Endodermal cell (in vitro differentiated cells): ENCODE measurements at regions not wholly inside any gene's neighbourhood (a gene's known extent, or its start where the extent isn't known, plus 50 kb on each side); places are given as distances from the start of the nearest gene placed in this dataset.

Source experiments
- DNase-seq: peaks from one replicate; pipeline ENCODE4 v3.0.0-alpha.2; 2017
- H3K27ac ChIP-seq: 2 replicates; pipeline ENCODE4 v1.5.1; 2013; ENCODE audit warnings: mild to moderate bottlenecking, low read depth, low read length, moderate library complexity
- H3K27me3 ChIP-seq: 2 replicates; pipeline ENCODE4 v1.6.1; 2013; ENCODE audit warnings: mild to moderate bottlenecking, low read length, moderate library complexity; ENCODE audit not compliant: insufficient read depth, control insufficient read depth, poor library complexity, severe bottlenecking
- H3K36me3 ChIP-seq: 2 replicates; pipeline ENCODE4 v1.7.0; 2013; ENCODE audit warnings: mild to moderate bottlenecking, low read length, moderate library complexity; ENCODE audit not compliant: control insufficient read depth, insufficient read depth
- H3K4me1 ChIP-seq: one replicate; pipeline ENCODE4 v1.7.0; 2013; ENCODE audit warnings: low read length; ENCODE audit not compliant: control insufficient read depth, insufficient read depth
- H3K4me3 ChIP-seq: 2 replicates; pipeline ENCODE4 v1.5.1; 2013; ENCODE audit warnings: mild to moderate bottlenecking, low read length, moderate library complexity
- H3K9ac ChIP-seq: 2 replicates; pipeline ENCODE4 v1.6.1; 2013; ENCODE audit warnings: mild to moderate bottlenecking, low read length, moderate library complexity; ENCODE audit not compliant: poor library complexity, severe bottlenecking; ENCODE audit errors: extremely low read depth
- H3K9me3 ChIP-seq: 2 replicates; pipeline ENCODE4 v1.6.1; 2013; ENCODE audit warnings: mild to moderate bottlenecking, low read length, moderate library complexity; ENCODE audit not compliant: control insufficient read depth
- H3K27ac Mint-ChIP-seq: 2 replicates; pipeline ENCODE4 v1.8.0; 2020; ENCODE audit warnings: mixed read lengths
- H3K27me3 Mint-ChIP-seq: 2 replicates; pipeline ENCODE4 v1.8.0; 2021; ENCODE audit warnings: mild to moderate bottlenecking, mixed read lengths; ENCODE audit not compliant: insufficient read depth
- H3K36me3 Mint-ChIP-seq: 2 replicates; pipeline ENCODE4 v1.8.0; 2020; ENCODE audit warnings: low read depth, mixed read lengths
- H3K4me1 Mint-ChIP-seq: 2 replicates; pipeline ENCODE4 v1.8.0; 2020; ENCODE audit warnings: mixed read lengths
- H3K4me3 Mint-ChIP-seq: 2 replicates; pipeline ENCODE4 v1.8.0; 2020; ENCODE audit warnings: mild to moderate bottlenecking, moderate library complexity, mixed read lengths
- H3K9me3 Mint-ChIP-seq: 2 replicates; pipeline ENCODE4 v1.8.0; 2020; ENCODE audit warnings: mild to moderate bottlenecking, mixed read lengths
- WGBS, 2 experiments: methylation state at CpG; one replicate each; pipeline versions ENCODE4 v1.1.5 to v1.1.7; 2013; ENCODE audit warnings: missing lambda C conversion rate in 2 of 2, mixed read lengths in 1 of 2; ENCODE audit not compliant: insufficient coverage in 1 of 2, insufficient read length in 1 of 2; 5-methylcytosine and 5-hydroxymethylcytosine counted together
- TF ChIP-seq, protein P1 (sequence below): fragments of 200-600 bp; sonication (generic); conservative IDR thresholded peaks from 2 replicates; pipeline ENCODE4 v1.5.0; 2021; ENCODE audit warnings: antibody characterized with exemption, mild to moderate bottlenecking

DNA sequence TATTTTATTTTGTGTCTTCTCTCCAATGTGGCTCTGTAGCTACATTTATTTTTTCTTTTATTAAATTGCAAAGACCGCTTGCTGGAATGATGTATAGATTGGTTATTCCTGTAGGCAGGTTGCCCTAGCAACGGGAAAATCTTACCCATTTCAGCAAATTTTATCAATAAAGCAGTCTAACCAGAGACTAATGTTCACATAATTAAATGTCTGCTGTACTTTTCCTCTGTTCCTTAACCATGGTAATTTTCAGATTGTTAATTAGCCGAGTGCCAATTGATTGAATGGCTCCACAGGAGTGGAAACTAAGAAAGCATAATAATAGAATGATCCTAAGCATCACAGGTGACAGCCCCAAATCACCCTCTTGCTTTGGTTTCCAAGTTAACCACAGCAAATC lies 134.8 kb downstream of the BASP1 start:
- TF ChIP-seq, protein P1, sequence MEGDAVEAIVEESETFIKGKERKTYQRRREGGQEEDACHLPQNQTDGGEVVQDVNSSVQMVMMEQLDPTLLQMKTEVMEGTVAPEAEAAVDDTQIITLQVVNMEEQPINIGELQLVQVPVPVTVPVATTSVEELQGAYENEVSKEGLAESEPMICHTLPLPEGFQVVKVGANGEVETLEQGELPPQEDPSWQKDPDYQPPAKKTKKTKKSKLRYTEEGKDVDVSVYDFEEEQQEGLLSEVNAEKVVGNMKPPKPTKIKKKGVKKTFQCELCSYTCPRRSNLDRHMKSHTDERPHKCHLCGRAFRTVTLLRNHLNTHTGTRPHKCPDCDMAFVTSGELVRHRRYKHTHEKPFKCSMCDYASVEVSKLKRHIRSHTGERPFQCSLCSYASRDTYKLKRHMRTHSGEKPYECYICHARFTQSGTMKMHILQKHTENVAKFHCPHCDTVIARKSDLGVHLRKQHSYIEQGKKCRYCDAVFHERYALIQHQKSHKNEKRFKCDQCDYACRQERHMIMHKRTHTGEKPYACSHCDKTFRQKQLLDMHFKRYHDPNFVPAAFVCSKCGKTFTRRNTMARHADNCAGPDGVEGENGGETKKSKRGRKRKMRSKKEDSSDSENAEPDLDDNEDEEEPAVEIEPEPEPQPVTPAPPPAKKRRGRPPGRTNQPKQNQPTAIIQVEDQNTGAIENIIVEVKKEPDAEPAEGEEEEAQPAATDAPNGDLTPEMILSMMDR = no peak
- Mint-ChIP-seq H3K9me3 (peaks cover under 1% of the 10 kb centered on the region), H3K4me3 (no peak overlapping the region), H3K27me3 (no peaks in the 10 kb centered on the region), H3K4me1 (no peaks in the 10 kb centered on the region), H3K27ac (no peak overlapping the region), H3K36me3 (no peaks in the 10 kb centered on the region)
- H3K36me3 ChIP-seq = no peaks in the 10 kb centered on the region
- H3K27me3 ChIP-seq = no peaks in the 10 kb centered on the region
- no peaks in the 10 kb centered on the region for H3K4me1 ChIP-seq
- no peak for DNase-seq
- H3K4me3 ChIP-seq = no peak overlapping the region
- H3K9ac ChIP-seq = no peak overlapping the region
- H3K27ac ChIP-seq = no peak overlapping the region
- peaks cover under 1% of the 10 kb centered on the region for H3K9me3 ChIP-seq
- WGBS, 2 experiments = 46% methylated on average over 2 of the region's 3 CpGs; no CpG with 5 or more reads in 1 of the 2 experiments

GRCh38 chr5:17354265-17354664 lies 136.8 kb downstream of the BASP1 start:
- no peak overlapping the region for H3K27ac Mint-ChIP-seq
- no peaks in the 10 kb centered on the region for H3K4me1 ChIP-seq
- whole genome bisulfite sequencing, 2 experiments = 96 to 99% methylated on average over 20 to 32 of the region's 32 CpGs
- no peaks in the 10 kb centered on the region for H3K27me3 ChIP-seq
- H3K9me3 ChIP-seq = peaks cover 5% of the 10 kb centered on the region
- no peaks in the 10 kb centered on the region for H3K27me3 Mint-ChIP-seq
- H3K9ac ChIP-seq = no peak overlapping the region
- H3K36me3 ChIP-seq = no peaks in the 10 kb centered on the region
- H3K36me3 Mint-ChIP-seq = no peaks in the 10 kb centered on the region
- no peak for DNase-seq
- no peaks in the 10 kb centered on the region for H3K4me1 Mint-ChIP-seq
- H3K27ac ChIP-seq = no peak overlapping the region
- no peak overlapping the region for H3K4me3 ChIP-seq
- H3K9me3 Mint-ChIP-seq = peaks cover 4% of the 10 kb centered on the region
- no peak overlapping the region for H3K4me3 Mint-ChIP-seq
- TF ChIP-seq, protein P1 = no peak

- WGBS, 2 experiments = 73% methylated on average over 2 of the region's 3 CpGs; no CpG with 5 or more reads in 1 of the 2 experiments
- peaks cover 4% of the 10 kb centered on the region for H3K9me3 Mint-ChIP-seq
- H3K27me3 Mint-ChIP-seq = peaks cover 7% of the 10 kb centered on the region
- Histone ChIP-seq H3K27me3 (no peaks in the 10 kb centered on the region), H3K4me3 (no peak overlapping the region), H3K9me3 (peaks cover 5% of the 10 kb centered on the region), H3K4me1 (no peaks in the 10 kb centered on the region), H3K27ac (no peak overlapping the region), H3K36me3 (no peaks in the 10 kb centered on the region), H3K9ac (no peak overlapping the region)
- DNase-seq = no peak
- TF ChIP-seq, protein P1 = no peak
- no peak overlapping the region for H3K4me3 Mint-ChIP-seq
- no peaks in the 10 kb centered on the region for H3K4me1 Mint-ChIP-seq
- H3K27ac Mint-ChIP-seq = no peak overlapping the region
- H3K36me3 Mint-ChIP-seq = no peaks in the 10 kb centered on the region
These were observed 138.3 kb downstream of the BASP1 start for GRCh38 chr5:17355586-17356346.
